ENCODE measurements at regions not wholly inside any gene's neighbourhood (a gene's known extent, or its start where the extent isn't known, plus 50 kb on each side); places are given as distances from the start of the nearest gene placed in this dataset.

GRCh38 chr18:51442012-51442411, 244.5 kb upstream of the MEX3C start (continued):
- TF ChIP-seq ZBTB12 (CRISPR knock-in tag; IDR thresholded peaks at IDR 0.05) (no peak), IFI16 (CRISPR knock-in tag; IDR thresholded peaks at IDR 0.05) (no peak), RFX5 (IDR thresholded peaks at IDR 0.05; ENCODE audit: low read depth, low read length) (no peak), CTBP1 (IDR thresholded peaks at IDR 0.05; ENCODE audit: borderline replicate concordance) (no peak), ZSCAN29 (IDR thresholded peaks at IDR 0.05) (no peak), ARHGAP35 (IDR thresholded peaks at IDR 0.05; ENCODE audit: partially characterized antibody) (no peak), ZNF124 (CRISPR knock-in tag; IDR thresholded peaks at IDR 0.05) (no peak)

- CTCF ChIA-PET (ENCODE audit: low intra/inter-chr PET ratio), result no interaction called here
- Histone ChIP-seq H4K20me1 (replicated peaks; ENCODE audit: control insufficient read depth, insufficient read depth, low read length) (no peaks in the 10 kb centered on the region), H3K27me3 (ENCODE audit: control insufficient read depth in 2 of 2, insufficient read depth in 2 of 2, low read length in 2 of 2) (no peaks in the 10 kb centered on the region), H3K9ac (ENCODE audit: insufficient read depth in 1 of 2, low read depth in 2 of 2, low read length in 2 of 2) (no peak overlapping the region), H3K9me1 (ENCODE audit: control insufficient read depth, insufficient read depth, low read length) (no peaks in the 10 kb centered on the region), H3K4me3 (no peak overlapping the region), H3K36me3 (ENCODE audit: control insufficient read depth, insufficient read depth, low read length) (no peaks in the 10 kb centered on the region), H3K4me1 (replicated peaks in 1 of 2; ENCODE audit: control insufficient read depth in 2 of 2, insufficient read depth in 2 of 2, low read length in 2 of 2) (no peaks in the 10 kb centered on the region), H3K4me2 (ENCODE audit: insufficient read depth, low read length) (no peak overlapping the region), H3K27ac (ENCODE audit: extremely low read depth, low read depth, low read length) (no peak overlapping the region), H3K9me3 (replicated peaks; ENCODE audit: control insufficient read depth, insufficient read depth, low read depth, low read length) (no peaks in the 10 kb centered on the region), H2AFZ (ENCODE audit: low read depth, low read length) (no peak overlapping the region), H3K79me2 (ENCODE audit: control insufficient read depth, insufficient read depth, low read length) (no peaks in the 10 kb centered on the region)
- no TSS peak for BruUV-seq (replicated peaks)
- POLR2A ChIA-PET, result no interaction called here
- in situ Hi-C loops (cut with MboI), result no loop called here
- no peak for DNase-seq (ENCODE audit: extremely low read depth in 1 of 4, low spot score in 3 of 4)
- 0% methylated on average over 2 of the region's 2 CpGs for WGBS (ENCODE audit: insufficient coverage, low coverage, missing lambda C conversion rate)
- no peak for FAIRE-seq
- intact Hi-C loops (cut with micrococcal nuclease), result no loop called here
- no peak for ATAC-seq
- TF ChIP-seq POLR3A (IDR thresholded peaks at IDR 0.05; ENCODE audit: borderline replicate concordance, extremely low read depth, insufficient read depth, insufficient read length) (no peak), SIN3B (IDR thresholded peaks at IDR 0.05; ENCODE audit: low read depth) (no peak), HDAC6 (IDR thresholded peaks at IDR 0.05; ENCODE audit: low read depth, low read length) (no peak), ZBTB34 (CRISPR knock-in tag; IDR thresholded peaks at IDR 0.05) (no peak), ZNF407 (IDR thresholded peaks at IDR 0.05; ENCODE audit: low read depth) (no peak)
These were observed 249.2 kb upstream of the MEX3C start for GRCh38 chr18:51446571-51447210.

All from K562 (cell line).